HG03354 (cell line): ENCODE measurements at regions not wholly inside any gene's neighbourhood (a gene's known extent, or its start where the extent isn't known, plus 50 kb on each side); places are given as distances from the start of the nearest gene placed in this dataset.

ENCODE experiments used
- ATAC-seq: cut with Tn5 transposase; IDR thresholded peaks from one replicate; pipeline ENCODE4 v1.9.1; 2021; ENCODE audit warnings: mild to moderate bottlenecking; ENCODE audit not compliant: unreplicated experiment, poor library complexity, severe bottlenecking

DNA sequence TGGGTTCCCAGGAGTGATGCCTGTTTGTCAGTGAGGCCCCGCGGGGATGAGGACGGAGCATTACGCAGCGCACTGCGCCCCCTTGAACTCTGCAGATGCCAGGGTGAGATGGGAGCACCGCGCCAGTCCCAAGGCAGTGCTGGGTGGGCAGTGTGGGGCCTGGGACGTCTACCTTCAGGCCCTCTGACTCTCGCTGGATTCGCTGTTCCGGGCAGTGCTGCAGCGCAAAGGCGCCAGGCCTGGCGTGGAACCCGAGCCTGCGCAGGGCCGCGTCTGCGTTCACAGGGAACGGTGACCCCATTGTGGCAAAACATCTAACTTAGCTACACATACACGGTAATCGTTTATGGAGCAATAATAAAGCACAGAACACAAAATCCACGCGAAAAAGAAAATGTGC is 257.3 kb downstream of the QKI start:
- ATAC-seq = no peak

DNA sequence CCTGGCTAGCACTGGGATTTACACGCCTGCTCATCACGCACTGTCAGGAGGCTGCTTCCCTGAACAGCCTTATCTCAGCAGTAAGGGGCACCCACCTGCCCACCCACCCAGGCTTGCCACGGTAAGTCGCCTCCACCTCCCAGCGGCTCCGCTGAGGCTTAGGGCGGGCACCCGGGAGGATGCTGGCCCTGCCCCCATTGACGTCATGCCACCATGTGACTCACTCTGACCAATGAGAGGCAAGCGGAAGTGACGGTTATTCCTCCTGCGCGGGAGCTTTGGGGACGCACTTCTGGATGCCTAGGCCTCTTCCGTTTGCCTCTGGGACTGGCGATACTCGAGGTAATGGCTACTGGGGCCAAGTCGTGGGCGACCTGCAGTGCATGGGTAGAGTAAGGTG is 256.8 kb downstream of the QKI start:
- no peak for ATAC-seq

DNA sequence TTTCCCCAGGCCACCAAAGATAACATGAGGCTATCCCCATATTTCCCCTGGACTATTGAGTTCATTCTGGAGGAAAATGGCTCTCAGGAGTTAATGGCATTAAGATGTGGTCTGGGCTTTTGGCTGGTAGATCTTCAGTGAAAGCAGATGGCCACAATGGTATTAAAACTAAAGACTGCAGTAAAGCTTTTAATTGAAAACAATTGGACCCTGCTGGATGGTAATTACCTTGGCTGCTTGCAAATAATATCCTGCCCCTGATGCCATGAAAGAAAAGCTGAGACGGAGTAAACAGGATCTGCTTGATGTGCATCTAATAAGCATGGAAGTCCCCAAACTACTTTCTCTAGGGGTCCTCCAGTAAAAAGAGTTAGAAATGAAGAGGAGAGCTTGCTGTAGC is 255.8 kb downstream of the QKI start:
- ATAC-seq = no peak

DNA sequence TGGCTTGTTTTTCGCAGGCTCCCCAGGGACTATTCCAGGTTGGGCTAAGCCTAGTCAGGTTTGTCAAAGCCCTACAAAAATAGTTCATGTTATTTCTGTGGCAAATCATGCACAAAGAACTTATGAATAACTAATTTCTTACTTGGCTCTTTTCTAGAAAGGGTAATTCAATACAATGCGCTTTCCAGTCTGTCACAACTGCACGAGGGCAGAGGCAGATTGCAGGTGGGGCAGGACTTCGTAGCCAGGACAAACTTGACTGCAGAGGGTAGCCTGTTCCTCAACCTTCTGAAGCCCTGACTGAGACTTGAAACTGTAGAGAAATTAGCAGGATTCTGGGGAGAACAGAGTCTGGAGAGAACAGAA is 253.5 kb downstream of the QKI start:
- ATAC-seq = peak; percentile 58

GRCh38 chr6:163667372-163668060 is 253.0 kb downstream of the QKI start:
- peak; percentile 97 for ATAC-seq

GRCh38 chr6:163665464-163665863 is 250.9 kb downstream of the QKI start:
- no peak for ATAC-seq

GRCh38 chr6:163663575-163663974 is 249.1 kb downstream of the QKI start:
- ATAC-seq = no peak

DNA sequence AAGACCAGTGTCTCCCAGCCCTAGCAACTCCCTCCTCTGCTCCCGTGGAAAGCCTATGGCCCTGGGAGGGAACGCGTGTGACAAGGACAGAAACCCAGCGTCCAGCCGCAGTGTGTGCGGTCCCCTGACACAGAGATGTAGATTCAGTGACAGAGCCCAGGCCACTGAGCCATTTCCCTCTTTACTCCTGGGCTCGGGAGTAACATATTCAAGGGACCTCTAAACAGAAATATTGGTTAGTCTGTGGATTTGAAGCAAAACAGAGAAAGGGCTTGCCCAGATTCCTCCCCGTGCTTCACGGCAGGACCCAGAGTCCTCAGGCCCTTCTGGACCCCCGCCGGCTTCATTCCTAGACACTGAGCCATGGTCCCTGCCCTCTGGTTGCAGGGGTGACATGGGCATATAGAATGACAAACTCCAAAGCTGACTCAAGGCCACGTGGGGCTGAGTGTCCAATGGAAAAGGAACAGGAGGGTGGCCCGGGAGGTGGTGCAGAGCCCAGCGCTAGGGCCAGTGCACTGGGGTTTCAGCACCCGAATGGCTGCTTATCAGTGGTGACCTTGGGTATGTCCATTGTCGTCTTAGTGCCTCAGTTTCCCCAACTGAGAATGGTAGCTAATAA is 248.2 kb downstream of the QKI start:
- ATAC-seq = no peak

GRCh38 chr6:163661272-163661671 is 246.8 kb downstream of the QKI start:
- ATAC-seq = peak; percentile 95

- ATAC-seq = no peak
These were observed 245.3 kb downstream of the QKI start for GRCh38 chr6:163659803-163660202.

GRCh38 chr6:163655217-163656121 is 241.0 kb downstream of the QKI start:
- peak; percentile 77 for ATAC-seq

GRCh38 chr6:163651915-163652668 is 237.6 kb downstream of the QKI start:
- no peak for ATAC-seq

DNA sequence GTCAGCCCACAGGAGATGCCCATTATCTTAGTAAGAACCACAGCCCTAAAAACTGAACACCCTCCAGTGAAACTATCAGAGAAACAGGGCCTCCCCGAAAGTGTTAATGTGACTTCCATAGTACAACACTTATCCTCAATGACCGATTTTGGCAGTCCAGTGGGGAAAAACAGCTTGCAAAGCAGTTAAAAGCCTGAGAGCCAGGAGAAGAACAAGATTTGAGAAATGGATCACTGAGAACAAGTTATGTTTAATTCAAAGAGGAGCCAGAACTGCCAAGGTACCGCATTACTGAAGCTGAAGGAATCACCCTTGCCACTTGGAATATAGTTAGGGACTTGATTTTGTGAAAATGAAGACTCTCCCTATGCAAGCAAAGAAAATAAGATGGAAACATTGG is 236.9 kb downstream of the QKI start:
- ATAC-seq = no peak

- ATAC-seq = no peak
These were observed 234.3 kb downstream of the QKI start for GRCh38 chr6:163648868-163649267.

DNA sequence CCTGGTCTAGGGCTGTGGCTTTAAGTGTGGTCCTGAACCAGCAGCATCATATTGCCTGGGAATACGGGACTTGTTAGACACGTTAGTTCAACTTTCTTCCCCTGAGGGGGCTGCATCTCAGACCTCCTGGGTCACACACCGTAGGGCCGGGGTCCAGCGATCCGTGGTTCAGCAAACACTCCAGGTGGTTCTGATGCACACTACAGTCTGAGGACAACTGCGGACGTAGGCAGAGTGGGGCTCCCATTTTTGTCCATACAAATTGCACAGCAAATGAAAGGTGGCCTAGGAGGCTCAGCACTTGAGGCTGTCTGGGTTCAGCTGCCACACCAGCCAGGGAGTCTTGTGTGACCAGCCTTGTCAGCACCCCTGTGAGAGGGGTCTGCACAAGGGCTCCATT is 233.1 kb downstream of the QKI start:
- no peak for ATAC-seq

GRCh38 chr6:163646866-163647265 is 232.3 kb downstream of the QKI start:
- no peak for ATAC-seq

GRCh38 chr6:163646133-163646532 is 231.6 kb downstream of the QKI start:
- ATAC-seq = no peak

DNA sequence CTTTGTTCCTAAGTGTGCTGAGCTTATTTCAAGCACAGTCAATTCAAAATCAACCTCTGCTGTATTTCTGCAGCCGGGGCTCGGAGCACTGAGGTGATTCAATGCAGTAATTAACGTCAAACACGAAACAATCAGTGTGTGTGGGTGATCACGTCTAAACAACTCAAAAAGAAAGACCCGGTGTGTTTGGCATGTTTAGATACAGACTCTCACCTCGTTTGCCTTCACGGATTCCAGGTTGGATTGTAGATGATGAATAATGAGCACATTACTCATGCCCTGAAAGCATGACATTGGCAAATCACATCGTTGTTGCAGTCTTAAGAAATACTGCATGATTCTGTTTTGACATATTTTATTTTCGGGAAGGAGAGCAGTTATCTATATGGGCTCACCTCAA is 231.0 kb downstream of the QKI start:
- ATAC-seq = no peak

GRCh38 chr6:163643866-163644265 is 229.3 kb downstream of the QKI start:
- ATAC-seq = no peak

- ATAC-seq = no peak
These were observed 227.2 kb downstream of the QKI start for GRCh38 chr6:163641706-163642105.
